NCI-H1417 treated with DMSO at 0.1 percent for 48 hours (cell line): ENCODE measurements at regions not wholly inside any gene's neighbourhood (a gene's known extent, or its start where the extent isn't known, plus 50 kb on each side); places are given as distances from the start of the nearest gene placed in this dataset.

Experiments used
- DNase-seq: peaks from one replicate; lab custom pipeline; 2025; lab: John Stamatoyannopoulos, UW

GRCh38 chr12:124096869-124097434 is 123.9 kb downstream of the ZNF664 start:
- DNase-seq: no peak

GRCh38 chr12:124097701-124098100 is 124.7 kb downstream of the ZNF664 start:
- no peak for DNase-seq

GRCh38 chr12:124098101-124098757 is 125.2 kb downstream of the ZNF664 start:
- no peak for DNase-seq

- no peak for DNase-seq
Observed at GRCh38 chr12:124098887-124099286, 125.9 kb downstream of the ZNF664 start.

GRCh38 chr12:124099661-124100060 is 126.6 kb downstream of the ZNF664 start:
- DNase-seq: no peak

GRCh38 chr12:124100572-124101178 is 127.7 kb downstream of the ZNF664 start:
- DNase-seq: no peak

- DNase-seq: no peak
Observed at GRCh38 chr12:124105546-124105945, 132.5 kb downstream of the ZNF664 start.

GRCh38 chr12:124107351-124107750 is 134.3 kb downstream of the ZNF664 start:
- no peak for DNase-seq

- DNase-seq: no peak
Observed at GRCh38 chr12:124109760-124110159, 136.7 kb downstream of the ZNF664 start.

- DNase-seq: no peak
Observed at GRCh38 chr12:124110372-124110883, 137.4 kb downstream of the ZNF664 start.

- DNase-seq: no peak
Observed at GRCh38 chr12:124111006-124111405, 138.0 kb downstream of the ZNF664 start.

GRCh38 chr12:124114316-124114715 is 141.3 kb downstream of the ZNF664 start:
- DNase-seq: no peak

GRCh38 chr12:124115496-124115895 is 142.5 kb downstream of the ZNF664 start:
- no peak for DNase-seq

GRCh38 chr12:124115976-124116690 is 143.1 kb downstream of the ZNF664 start:
- DNase-seq: no peak

- no peak for DNase-seq
Observed at GRCh38 chr12:124120739-124121138, 147.7 kb downstream of the ZNF664 start.

GRCh38 chr12:124122722-124123121 is 149.7 kb downstream of the ZNF664 start:
- DNase-seq: no peak

GRCh38 chr12:124123296-124124000 is 150.4 kb downstream of the ZNF664 start:
- no peak for DNase-seq

- DNase-seq: peak; percentile 88
Observed at GRCh38 chr12:124125203-124125871, 152.3 kb downstream of the ZNF664 start.

GRCh38 chr12:124126950-124127655 is 154.1 kb downstream of the ZNF664 start:
- DNase-seq: no peak

GRCh38 chr12:124129132-124129531 is 156.1 kb downstream of the ZNF664 start:
- no peak for DNase-seq
